Spleen (tissue), 7 donors: ENCODE measurements at regions not wholly inside any gene's neighbourhood (a gene's known extent, or its start where the extent isn't known, plus 50 kb on each side); places are given as distances from the start of the nearest gene placed in this dataset.

Source experiments
- CTCF ChIP-seq, 11 experiments: fragments of 200-600 bp in 7 of 11; fragments of 450-650 bp in 4 of 11; sonication (generic) in 4 of 11; IDR thresholded peaks in 8 of 11; conservative IDR thresholded peaks in 3 of 11; 1 replicate in 7 of 11; 2 replicates in 4 of 11; pipeline versions ENCODE4 v1.4.0 to v1.8.0; 2016 to 2021; ENCODE audit warnings: antibody characterized with exemption in 11 of 11, inconsistent platforms in 4 of 11, mild to moderate bottlenecking in 1 of 11
- POLR2A ChIP-seq, 3 donors: fragments of 450-650 bp; IDR thresholded peaks; one replicate each; pipeline ENCODE4 v1.5.1; 2017; ENCODE audit warnings: antibody characterized with exemption in 3 of 3, mild to moderate bottlenecking in 1 of 3
- donor health status: DM: no; HTN: no; CAD: no; lungs with moderate emphysema.
- donor health status: DM: no; HTN: no; CAD: no.
- donor health status: DM: no; HTN: no; CAD: no.

GRCh38 chr12:77644915-77645605 lies 185.6 kb upstream of the NAV3 start:
- TF ChIP-seq POLR2A (IDR thresholded peaks at IDR 0.05), result no peak
- no peak for TF ChIP-seq CTCF (IDR thresholded peaks at IDR 0.05 in 8 of 11, conservative IDR thresholded peaks at IDR 0.05 in 3 of 11)
